DMS53 (cell line): ENCODE measurements at regions not wholly inside any gene's neighbourhood (a gene's known extent, or its start where the extent isn't known, plus 50 kb on each side); places are given as distances from the start of the nearest gene placed in this dataset.

ENCODE experiments used
- DNase-seq: peaks from one replicate; lab custom pipeline; 2025; lab: John Stamatoyannopoulos, UW

- DNase-seq: no peak
Observed at GRCh38 chr9:17018540-17019196, 116.2 kb upstream of the CNTLN start.

DNA sequence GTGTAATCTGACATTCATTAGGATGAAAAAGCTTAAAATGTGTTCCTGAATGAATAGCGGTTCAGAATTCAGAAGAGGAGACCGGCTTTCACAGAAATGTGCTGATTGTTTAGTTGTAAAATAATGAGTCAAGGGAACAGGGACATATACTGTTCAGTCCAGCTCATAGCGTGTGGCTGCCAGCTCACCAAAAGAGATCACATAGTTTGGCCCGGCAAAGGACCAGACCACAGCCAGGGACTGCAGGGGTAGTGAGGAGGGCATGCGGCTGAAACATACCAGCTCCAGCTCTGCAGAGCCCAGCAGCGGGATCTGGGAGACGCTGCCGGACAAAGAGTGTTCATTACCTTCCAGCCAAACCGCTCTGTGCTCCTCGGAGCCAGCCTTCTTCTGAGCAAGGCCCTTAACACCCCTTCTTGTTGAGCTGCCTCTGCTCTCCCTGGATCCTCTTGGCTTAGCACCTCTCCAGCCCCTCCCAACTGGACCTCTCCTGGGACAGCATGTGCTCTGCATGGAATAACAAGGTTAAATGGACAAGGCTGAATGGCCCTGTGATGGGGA is 116.8 kb upstream of the CNTLN start:
- no peak for DNase-seq

DNA sequence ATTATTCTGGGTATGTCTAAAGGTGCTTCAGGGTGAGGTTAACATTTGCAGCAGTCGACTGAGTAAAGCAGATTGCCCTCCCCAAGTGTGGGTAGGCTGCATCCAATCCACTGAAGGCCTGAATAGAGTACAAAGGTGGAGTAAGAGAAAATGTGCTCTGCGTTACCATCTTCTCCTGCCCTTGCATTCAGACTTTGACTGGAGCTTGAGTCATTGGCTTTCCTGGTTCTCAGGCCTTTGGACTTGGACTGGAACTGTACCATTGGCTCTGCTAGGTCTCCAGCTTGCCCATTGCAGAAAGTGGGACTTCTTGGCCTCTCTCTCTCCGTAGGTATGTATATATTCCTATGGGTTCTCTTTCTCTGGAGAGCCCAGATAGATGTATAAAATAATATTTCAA is 120.9 kb upstream of the CNTLN start:
- no peak for DNase-seq

GRCh38 chr9:17013010-17013409 is 121.8 kb upstream of the CNTLN start:
- no peak for DNase-seq

GRCh38 chr9:17011880-17012279 is 123.0 kb upstream of the CNTLN start:
- no peak for DNase-seq

- no peak for DNase-seq
Observed at GRCh38 chr9:17009071-17009470, 125.8 kb upstream of the CNTLN start.

DNA sequence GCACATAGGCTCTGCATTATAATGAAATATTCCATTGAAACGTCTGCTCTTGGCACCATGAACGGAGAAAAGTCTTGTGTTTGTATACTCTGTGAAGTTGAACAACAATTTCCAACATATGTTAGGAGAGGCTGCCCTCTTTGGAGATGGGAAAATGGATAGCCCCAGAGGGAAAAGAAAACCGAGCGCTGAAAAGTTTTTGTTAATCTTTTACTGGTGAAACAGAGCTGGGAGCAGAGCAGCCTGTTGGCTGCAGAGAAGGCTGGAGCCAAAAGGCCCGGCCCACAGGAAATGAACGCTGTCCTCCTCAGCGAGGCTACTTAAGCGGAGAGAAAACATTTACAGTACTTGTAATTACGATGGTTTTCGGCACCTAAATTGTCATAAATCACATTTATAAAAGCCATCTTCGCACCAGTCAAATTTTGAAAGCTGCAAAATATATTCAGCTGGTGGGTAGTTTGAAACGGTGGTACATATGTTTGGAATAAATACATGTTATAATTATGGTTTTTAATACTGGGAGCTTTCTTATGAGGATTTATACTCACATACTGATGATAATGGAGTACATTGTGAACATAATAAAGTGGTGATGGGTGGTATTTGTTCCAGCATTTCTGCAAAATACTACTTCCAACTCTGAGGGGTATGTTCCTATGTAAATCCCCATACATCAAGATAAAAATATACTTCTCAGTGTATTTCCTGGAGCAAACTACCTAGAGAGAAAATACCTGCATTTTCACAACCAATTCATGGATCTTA is 129.6 kb upstream of the CNTLN start:
- DNase-seq: peak; percentile 63

DNA sequence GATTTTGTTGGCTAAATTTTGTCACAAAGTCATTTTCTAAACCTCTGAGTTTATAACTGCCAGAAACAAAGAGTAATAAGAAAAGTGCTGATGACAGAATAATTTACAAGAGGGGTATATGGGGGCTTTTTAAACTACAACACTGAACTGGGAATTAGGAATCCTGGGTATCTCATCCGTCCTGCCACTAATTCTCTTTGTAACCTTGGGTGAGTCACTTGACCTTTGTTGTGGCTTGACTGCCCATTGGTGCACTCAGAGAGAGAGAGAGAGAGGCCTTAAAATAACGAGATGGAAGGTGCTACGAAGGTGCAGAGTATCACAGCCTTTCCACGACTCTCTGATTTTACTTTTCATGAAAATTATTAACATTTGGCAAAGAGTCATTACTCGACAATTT is 130.3 kb upstream of the CNTLN start:
- peak; percentile 3 for DNase-seq

- no peak for DNase-seq
Observed at GRCh38 chr9:17003576-17004240, 131.1 kb upstream of the CNTLN start.

- DNase-seq: peak; percentile 0
Observed at GRCh38 chr9:16996901-16997491, 126.5 kb upstream of the BNC2 start.

- no peak for DNase-seq
Observed at GRCh38 chr9:16992138-16992537, 121.7 kb upstream of the BNC2 start.

DNA sequence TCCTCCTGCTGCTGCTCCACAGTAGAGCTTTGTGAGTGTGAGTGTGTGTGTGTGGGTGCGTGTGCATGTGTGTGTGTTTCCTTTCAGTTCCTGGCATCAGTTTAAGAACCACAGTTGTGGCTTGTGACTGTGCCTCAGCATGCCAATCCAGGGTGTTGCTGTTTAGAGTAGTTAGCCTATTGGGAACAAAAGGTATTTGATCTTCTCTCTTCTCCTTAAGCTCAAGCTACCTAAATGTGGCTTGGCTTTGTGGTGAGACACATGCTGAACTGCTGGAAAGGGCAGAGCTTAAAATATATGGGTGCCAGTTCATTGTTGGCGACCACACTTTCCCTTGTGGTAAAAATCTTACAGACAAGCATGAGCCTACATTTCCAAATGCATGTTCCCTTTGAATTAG is 116.6 kb upstream of the BNC2 start:
- DNase-seq: no peak

DNA sequence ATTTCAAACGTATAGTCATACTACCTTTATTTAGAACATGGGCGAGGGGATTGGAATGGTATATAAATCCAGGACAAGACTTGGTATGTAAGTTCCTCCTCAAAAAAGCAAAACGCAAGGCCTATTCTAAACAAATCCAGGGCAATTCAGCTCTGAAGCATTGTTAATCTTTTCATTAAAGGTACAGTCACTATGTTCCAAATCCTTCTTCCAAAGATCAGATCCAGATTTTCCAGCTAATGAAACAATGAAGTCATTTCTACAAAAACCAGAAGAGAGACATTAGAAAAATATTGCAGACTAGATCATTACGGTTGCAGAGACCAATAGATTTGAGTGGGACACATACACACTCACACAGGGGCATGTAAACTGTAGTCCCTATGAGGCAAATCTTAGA is 116.1 kb upstream of the BNC2 start:
- no peak for DNase-seq

DNA sequence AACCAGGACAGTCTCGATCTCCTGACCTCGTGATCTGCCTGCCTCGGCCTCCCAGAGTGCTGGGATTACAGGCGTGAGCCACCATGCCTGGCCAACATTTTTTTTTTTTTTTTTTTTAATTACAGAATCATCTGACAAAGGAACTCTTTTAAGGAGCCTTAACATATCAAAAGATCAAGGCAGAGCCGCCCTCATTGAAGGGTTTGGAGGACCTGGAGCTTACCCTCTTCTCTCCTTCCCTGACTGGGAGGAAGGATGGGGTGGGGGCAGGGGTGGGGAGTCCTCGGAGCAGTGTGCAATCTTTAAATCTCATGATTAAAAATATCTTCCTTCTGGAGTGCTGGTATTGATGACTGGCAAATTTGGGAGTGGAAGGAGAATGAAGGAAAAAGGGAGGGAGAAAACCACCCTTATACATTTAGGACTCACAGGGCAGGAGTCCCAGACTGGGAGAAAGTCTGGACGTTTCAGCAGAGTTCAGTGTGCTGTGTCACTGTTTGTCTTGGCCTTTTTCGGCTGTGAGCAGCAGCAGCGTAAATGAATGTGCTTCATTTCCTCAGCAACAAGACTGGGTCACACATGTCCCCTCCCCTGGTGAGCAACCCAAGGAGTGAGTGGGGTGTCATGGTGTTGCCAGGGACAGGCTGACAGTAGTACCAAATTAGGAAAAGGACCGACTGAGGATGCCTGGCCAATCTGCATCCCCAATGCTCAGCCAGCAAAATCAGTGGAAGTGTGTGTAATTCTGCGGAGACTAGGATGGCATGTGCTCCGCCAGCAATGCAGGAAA is 115.3 kb upstream of the BNC2 start:
- DNase-seq: no peak

DNA sequence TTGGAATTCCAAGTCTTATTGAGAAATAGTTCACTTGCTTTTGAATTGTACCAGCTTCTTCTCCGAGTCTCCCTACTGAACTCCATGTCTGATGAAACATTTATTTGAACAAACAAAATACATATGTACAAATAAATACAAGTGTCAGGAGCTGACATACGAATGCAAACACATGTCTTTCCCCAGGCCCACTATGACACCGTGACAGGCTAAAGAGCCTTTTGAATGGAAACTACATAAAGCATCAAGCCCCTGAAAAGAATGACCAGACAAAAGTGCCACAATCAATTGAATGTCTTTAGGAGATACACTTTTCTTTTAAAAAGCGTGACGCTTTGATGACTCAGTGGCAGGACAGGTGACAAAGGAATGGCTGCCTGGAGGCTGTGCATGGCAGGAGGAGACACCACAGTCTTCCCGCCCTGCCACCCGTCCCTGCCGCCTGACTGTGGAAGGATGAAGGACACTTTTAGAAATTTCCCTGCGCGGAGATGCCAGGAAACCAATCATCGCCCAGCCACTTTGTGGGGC is 112.4 kb upstream of the BNC2 start:
- DNase-seq: peak; percentile 56

DNA sequence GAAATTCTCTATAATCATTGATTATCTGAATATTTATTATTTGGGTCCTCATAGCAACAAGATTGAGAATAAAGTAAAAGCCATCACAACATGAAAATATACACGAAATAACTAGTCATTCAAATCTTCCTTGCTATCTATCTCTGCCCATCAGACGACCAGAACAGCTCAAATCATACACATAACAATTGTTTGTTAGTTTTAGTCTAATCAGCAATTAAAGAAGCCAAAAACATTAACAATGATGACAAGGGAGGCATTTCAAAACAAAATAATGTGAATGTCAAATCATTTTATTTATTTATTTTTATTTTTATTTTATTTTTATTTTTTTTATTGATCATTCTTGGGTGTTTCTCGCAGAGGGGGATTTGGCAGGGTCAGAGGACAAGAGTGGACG is 106.0 kb upstream of the BNC2 start:
- DNase-seq: no peak

DNA sequence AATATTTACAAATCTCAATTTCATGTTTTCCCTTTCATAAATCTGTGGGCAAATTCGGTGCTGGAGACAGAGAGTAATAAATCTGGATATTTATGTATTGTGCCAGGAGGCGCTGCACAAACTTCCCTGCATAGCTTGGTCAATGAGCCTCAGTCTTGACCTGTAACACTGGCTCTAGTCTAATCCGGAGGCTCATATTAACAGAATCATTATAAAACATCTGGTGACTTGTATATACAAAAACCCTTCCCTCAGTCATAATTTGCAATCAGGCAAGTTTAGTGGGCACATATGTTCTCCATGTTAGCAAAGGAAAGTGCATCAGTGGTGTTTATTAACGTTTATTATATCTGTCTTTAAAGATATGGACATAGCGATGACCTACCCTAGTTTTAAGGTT is 104.0 kb upstream of the BNC2 start:
- no peak for DNase-seq

DNA sequence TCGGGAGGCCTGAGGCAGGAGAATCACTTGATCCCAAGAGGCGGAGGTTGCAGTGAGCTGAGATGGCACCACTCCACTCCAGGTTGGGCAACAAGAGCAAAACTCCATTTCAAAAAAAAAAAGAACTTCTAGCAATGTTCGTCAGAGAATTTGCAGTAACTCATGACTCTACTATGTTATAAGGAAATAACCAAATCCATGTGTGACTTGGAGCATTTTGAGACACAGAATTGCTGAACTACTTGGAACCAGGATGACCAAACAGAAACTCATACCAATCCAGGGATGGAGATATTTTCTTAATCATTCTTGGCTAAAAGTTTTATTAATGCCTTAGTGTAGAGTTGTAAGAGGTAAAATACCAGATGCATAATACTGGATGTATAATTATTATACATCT is 99.9 kb upstream of the BNC2 start:
- no peak for DNase-seq

GRCh38 chr9:16964228-16964627 is 93.8 kb upstream of the BNC2 start:
- DNase-seq: no peak

- DNase-seq: no peak
Observed at GRCh38 chr9:16960084-16960483, 89.6 kb upstream of the BNC2 start.

DNA sequence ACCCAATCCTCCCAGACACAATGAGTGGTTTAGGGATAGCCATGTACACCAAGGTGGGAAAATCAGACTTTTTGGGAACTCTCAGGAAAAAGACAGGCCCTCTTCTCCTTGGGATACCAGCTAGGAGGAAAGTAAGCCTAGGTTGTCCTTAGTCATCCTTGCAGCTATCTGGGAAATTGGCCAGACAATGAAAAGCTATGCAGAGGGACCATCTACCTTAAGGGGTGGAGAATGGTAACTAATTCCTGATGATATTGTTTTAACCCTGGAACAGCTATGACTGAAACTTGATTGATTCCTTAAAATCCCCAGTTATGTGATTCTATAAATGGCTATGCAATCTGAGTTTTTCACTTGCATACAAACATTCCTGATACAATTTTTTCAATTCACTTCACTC is 88.9 kb upstream of the BNC2 start:
- DNase-seq: no peak

DNA sequence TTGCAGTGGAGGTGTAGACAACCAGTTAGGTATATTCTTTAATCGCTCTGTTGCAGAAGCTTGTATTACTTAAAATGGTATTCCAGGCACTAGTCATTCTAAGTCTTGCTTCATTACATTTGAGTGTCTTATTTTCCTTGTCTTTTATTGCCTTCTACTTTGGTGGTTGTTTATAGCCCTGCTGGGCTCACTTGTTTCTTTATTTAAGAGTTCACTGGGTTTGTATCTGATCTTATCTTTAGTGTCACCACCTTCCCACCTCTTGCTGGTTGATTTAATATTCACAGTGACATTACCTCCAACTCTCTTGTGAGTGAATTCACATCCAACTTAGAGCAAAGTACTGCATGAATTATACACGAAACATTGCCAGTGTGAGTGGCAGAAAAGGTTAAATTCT is 83.6 kb upstream of the BNC2 start:
- no peak for DNase-seq
